WTC11 (cell line): ENCODE measurements at regions not wholly inside any gene's neighbourhood (a gene's known extent, or its start where the extent isn't known, plus 50 kb on each side); places are given as distances from the start of the nearest gene placed in this dataset.

Experiments
- ATAC-seq: fragments of 200-7000 bp; cut with Tn5 transposase; 2 replicates; pipeline ENCODE4 v1.10.0; 2021; ENCODE audit warnings: mild to moderate bottlenecking, moderate library complexity
- CTCF ChIA-PET: fragments of 300-600 bp; sonication (Branson Sonifier 250); formaldehyde crosslinking; loops from one replicate; lab custom pipeline; 2021; ENCODE audit warnings: antibody characterized with exemption; lab: Charles Lee
- POLR2A ChIA-PET: fragments of 350-600 bp; sonication (Branson Sonifier 250); formaldehyde crosslinking; loops from one replicate; lab custom pipeline; 2021; ENCODE audit warnings: antibody characterized with exemption; lab: Charles Lee
- DNase-seq: peaks from one replicate; pipeline ENCODE4 v3.0.0; 2021; ENCODE audit warnings: low spot score
- H3K27ac Mint-ChIP-seq: 2 replicates; pipeline ENCODE4 v1.8.0; 2021; ENCODE audit warnings: mixed read lengths
- H3K27me3 Mint-ChIP-seq: 2 replicates; pipeline ENCODE4 v1.8.0; 2021; ENCODE audit warnings: low read depth, mild to moderate bottlenecking, moderate library complexity, mixed read lengths
- H3K36me3 Mint-ChIP-seq: 2 replicates; pipeline ENCODE4 v1.8.0; 2021; ENCODE audit warnings: mixed read lengths
- H3K4me1 Mint-ChIP-seq: 2 replicates; pipeline ENCODE4 v1.8.0; 2022; ENCODE audit warnings: mixed read lengths
- H3K4me3 Mint-ChIP-seq: 2 replicates; pipeline ENCODE4 v1.8.0; 2021; ENCODE audit warnings: mild to moderate bottlenecking, moderate library complexity, mixed read lengths
- H3K9me3 Mint-ChIP-seq: 2 replicates; pipeline ENCODE4 v1.8.0; 2021; ENCODE audit warnings: mixed read lengths
- CBFB ChIP-seq: sonication (generic); formaldehyde crosslinking; IDR thresholded peaks from 2 replicates; pipeline ENCODE4 v1.8.1; 2022; ENCODE audit warnings: mild to moderate bottlenecking, low read depth, missing genetic modification reagents
- EMX1 ChIP-seq: fragments of 250-450 bp; sonication (Bioruptor Pico); IDR thresholded peaks from 2 replicates; pipeline ENCODE4 v1.8.0; 2021; ENCODE audit warnings: mild to moderate bottlenecking
- JUN ChIP-seq: sonication (generic); formaldehyde crosslinking; IDR thresholded peaks from 2 replicates; pipeline ENCODE4 v1.8.0; 2023; ENCODE audit warnings: mild to moderate bottlenecking, missing genetic modification reagents
- NFE2L1 ChIP-seq: sonication (generic); formaldehyde crosslinking; IDR thresholded peaks from 2 replicates; pipeline ENCODE4 v1.8.1; 2023; ENCODE audit warnings: missing genetic modification reagents
- PRRX2 ChIP-seq: fragments of 250-450 bp; sonication (Bioruptor Pico); IDR thresholded peaks from 2 replicates; pipeline ENCODE4 v1.8.0; 2021; ENCODE audit warnings: mild to moderate bottlenecking
- RORB ChIP-seq: fragments of 250-450 bp; sonication (Bioruptor Pico); IDR thresholded peaks from 2 replicates; pipeline ENCODE4 v1.9.0; 2021; ENCODE audit warnings: mild to moderate bottlenecking
- SMAD3 ChIP-seq: sonication (generic); formaldehyde crosslinking; IDR thresholded peaks from 2 replicates; pipeline ENCODE4 v1.8.0; 2022; ENCODE audit warnings: missing genetic modification reagents, mild to moderate bottlenecking, borderline replicate concordance
- TP53 ChIP-seq: sonication (generic); formaldehyde crosslinking; IDR thresholded peaks from 2 replicates; pipeline ENCODE4 v1.8.1; 2023; ENCODE audit warnings: mild to moderate bottlenecking, missing genetic modification reagents
- ZNF219 ChIP-seq: sonication (generic); formaldehyde crosslinking; IDR thresholded peaks from 2 replicates; pipeline ENCODE4 v1.8.0; 2023; ENCODE audit warnings: missing genetic modification reagents, mild to moderate bottlenecking, borderline replicate concordance
- ZNF263 ChIP-seq: sonication (generic); formaldehyde crosslinking; IDR thresholded peaks from 2 replicates; pipeline ENCODE4 v1.8.1; 2022; ENCODE audit warnings: low read depth, mild to moderate bottlenecking, moderate library complexity, missing genetic modification reagents
- ZNF416 ChIP-seq: fragments of 250-450 bp; sonication (Bioruptor Pico); IDR thresholded peaks from 2 replicates; pipeline ENCODE4 v1.9.0; 2021; ENCODE audit warnings: mild to moderate bottlenecking, inconsistent platforms
- TF ChIP-seq, protein P1 (sequence below): sonication (generic); formaldehyde crosslinking; IDR thresholded peaks from 2 replicates; pipeline ENCODE4 v1.8.0; 2022; ENCODE audit warnings: missing genetic modification reagents
- TF ChIP-seq, protein P2 (sequence below): sonication (generic); formaldehyde crosslinking; IDR thresholded peaks from 2 replicates; pipeline ENCODE4 v1.8.1; 2023; ENCODE audit warnings: mild to moderate bottlenecking, missing genetic modification reagents, borderline replicate concordance
- TF ChIP-seq, protein P3 (sequence below): sonication (generic); formaldehyde crosslinking; IDR thresholded peaks from 2 replicates; pipeline ENCODE4 v1.8.1; 2023; ENCODE audit warnings: mild to moderate bottlenecking, moderate library complexity, missing genetic modification reagents
- TF ChIP-seq, protein P4 (sequence below): fragments of 200-600 bp; IDR thresholded peaks from 2 replicates; pipeline ENCODE4 v1.8.0; 2022; ENCODE audit warnings: antibody characterized with exemption
- TF ChIP-seq, protein P5 (sequence below): sonication (generic); formaldehyde crosslinking; IDR thresholded peaks from 2 replicates; pipeline ENCODE4 v1.8.1; 2022; ENCODE audit warnings: mild to moderate bottlenecking, moderate library complexity, missing genetic modification reagents
- TF ChIP-seq, protein P6 (sequence below): sonication (generic); formaldehyde crosslinking; IDR thresholded peaks from 2 replicates; pipeline ENCODE4 v1.8.1; 2023; ENCODE audit warnings: mild to moderate bottlenecking, missing genetic modification reagents, moderate library complexity
- TF ChIP-seq, protein P7 (sequence below): sonication (generic); formaldehyde crosslinking; IDR thresholded peaks from 2 replicates; pipeline ENCODE4 v1.8.1; 2022; ENCODE audit warnings: missing genetic modification reagents, borderline replicate concordance

DNA sequence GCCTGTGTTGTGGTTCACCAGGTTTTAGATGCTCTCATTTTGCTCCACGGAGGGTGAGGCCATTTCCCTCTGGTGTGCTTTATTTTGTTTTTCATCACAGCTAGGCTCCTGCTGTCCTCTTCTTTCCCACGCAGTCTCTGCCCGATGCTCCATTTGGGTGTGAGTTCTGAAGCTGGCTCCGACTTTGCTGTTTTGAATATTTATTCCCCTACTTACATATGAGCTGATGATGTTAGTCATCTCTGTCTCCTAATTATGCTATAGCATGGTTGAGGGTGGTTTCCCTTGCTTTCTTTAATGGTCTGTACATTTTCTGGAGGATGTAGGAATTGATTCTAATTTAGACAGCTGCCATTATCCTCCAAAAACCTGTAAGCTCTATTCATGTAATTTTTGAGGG, 168.1 kb upstream of the MYRIP start (continued):
- TF ChIP-seq, protein P1, sequence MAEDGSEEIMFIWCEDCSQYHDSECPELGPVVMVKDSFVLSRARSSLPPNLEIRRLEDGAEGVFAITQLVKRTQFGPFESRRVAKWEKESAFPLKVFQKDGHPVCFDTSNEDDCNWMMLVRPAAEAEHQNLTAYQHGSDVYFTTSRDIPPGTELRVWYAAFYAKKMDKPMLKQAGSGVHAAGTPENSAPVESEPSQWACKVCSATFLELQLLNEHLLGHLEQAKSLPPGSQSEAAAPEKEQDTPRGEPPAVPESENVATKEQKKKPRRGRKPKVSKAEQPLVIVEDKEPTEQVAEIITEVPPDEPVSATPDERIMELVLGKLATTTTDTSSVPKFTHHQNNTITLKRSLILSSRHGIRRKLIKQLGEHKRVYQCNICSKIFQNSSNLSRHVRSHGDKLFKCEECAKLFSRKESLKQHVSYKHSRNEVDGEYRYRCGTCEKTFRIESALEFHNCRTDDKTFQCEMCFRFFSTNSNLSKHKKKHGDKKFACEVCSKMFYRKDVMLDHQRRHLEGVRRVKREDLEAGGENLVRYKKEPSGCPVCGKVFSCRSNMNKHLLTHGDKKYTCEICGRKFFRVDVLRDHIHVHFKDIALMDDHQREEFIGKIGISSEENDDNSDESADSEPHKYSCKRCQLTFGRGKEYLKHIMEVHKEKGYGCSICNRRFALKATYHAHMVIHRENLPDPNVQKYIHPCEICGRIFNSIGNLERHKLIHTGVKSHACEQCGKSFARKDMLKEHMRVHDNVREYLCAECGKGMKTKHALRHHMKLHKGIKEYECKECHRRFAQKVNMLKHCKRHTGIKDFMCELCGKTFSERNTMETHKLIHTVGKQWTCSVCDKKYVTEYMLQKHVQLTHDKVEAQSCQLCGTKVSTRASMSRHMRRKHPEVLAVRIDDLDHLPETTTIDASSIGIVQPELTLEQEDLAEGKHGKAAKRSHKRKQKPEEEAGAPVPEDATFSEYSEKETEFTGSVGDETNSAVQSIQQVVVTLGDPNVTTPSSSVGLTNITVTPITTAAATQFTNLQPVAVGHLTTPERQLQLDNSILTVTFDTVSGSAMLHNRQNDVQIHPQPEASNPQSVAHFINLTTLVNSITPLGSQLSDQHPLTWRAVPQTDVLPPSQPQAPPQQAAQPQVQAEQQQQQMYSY (CRISPR knock-in tag) = no peak
- TF ChIP-seq TP53 (CRISPR knock-in tag) = no peak
- TF ChIP-seq, protein P2, sequence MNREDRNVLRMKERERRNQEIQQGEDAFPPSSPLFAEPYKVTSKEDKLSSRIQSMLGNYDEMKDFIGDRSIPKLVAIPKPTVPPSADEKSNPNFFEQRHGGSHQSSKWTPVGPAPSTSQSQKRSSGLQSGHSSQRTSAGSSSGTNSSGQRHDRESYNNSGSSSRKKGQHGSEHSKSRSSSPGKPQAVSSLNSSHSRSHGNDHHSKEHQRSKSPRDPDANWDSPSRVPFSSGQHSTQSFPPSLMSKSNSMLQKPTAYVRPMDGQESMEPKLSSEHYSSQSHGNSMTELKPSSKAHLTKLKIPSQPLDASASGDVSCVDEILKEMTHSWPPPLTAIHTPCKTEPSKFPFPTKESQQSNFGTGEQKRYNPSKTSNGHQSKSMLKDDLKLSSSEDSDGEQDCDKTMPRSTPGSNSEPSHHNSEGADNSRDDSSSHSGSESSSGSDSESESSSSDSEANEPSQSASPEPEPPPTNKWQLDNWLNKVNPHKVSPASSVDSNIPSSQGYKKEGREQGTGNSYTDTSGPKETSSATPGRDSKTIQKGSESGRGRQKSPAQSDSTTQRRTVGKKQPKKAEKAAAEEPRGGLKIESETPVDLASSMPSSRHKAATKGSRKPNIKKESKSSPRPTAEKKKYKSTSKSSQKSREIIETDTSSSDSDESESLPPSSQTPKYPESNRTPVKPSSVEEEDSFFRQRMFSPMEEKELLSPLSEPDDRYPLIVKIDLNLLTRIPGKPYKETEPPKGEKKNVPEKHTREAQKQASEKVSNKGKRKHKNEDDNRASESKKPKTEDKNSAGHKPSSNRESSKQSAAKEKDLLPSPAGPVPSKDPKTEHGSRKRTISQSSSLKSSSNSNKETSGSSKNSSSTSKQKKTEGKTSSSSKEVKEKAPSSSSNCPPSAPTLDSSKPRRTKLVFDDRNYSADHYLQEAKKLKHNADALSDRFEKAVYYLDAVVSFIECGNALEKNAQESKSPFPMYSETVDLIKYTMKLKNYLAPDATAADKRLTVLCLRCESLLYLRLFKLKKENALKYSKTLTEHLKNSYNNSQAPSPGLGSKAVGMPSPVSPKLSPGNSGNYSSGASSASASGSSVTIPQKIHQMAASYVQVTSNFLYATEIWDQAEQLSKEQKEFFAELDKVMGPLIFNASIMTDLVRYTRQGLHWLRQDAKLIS = no peak
- TF ChIP-seq, protein P3, sequence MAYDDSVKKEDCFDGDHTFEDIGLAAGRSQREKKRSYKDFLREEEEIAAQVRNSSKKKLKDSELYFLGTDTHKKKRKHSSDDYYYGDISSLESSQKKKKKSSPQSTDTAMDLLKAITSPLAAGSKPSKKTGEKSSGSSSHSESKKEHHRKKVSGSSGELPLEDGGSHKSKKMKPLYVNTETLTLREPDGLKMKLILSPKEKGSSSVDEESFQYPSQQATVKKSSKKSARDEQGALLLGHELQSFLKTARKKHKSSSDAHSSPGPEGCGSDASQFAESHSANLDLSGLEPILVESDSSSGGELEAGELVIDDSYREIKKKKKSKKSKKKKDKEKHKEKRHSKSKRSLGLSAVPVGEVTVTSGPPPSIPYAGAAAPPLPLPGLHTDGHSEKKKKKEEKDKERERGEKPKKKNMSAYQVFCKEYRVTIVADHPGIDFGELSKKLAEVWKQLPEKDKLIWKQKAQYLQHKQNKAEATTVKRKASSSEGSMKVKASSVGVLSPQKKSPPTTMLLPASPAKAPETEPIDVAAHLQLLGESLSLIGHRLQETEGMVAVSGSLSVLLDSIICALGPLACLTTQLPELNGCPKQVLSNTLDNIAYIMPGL (CRISPR knock-in tag) = no peak
- TF ChIP-seq ZNF219 = no peak
- no peak for TF ChIP-seq ZNF263 (CRISPR knock-in tag)
- TF ChIP-seq JUN (CRISPR knock-in tag) = no peak
- TF ChIP-seq NFE2L1 (CRISPR knock-in tag) = no peak
- no peak for TF ChIP-seq PRRX2
- TF ChIP-seq, protein P4, sequence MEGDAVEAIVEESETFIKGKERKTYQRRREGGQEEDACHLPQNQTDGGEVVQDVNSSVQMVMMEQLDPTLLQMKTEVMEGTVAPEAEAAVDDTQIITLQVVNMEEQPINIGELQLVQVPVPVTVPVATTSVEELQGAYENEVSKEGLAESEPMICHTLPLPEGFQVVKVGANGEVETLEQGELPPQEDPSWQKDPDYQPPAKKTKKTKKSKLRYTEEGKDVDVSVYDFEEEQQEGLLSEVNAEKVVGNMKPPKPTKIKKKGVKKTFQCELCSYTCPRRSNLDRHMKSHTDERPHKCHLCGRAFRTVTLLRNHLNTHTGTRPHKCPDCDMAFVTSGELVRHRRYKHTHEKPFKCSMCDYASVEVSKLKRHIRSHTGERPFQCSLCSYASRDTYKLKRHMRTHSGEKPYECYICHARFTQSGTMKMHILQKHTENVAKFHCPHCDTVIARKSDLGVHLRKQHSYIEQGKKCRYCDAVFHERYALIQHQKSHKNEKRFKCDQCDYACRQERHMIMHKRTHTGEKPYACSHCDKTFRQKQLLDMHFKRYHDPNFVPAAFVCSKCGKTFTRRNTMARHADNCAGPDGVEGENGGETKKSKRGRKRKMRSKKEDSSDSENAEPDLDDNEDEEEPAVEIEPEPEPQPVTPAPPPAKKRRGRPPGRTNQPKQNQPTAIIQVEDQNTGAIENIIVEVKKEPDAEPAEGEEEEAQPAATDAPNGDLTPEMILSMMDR = no peak

DNA sequence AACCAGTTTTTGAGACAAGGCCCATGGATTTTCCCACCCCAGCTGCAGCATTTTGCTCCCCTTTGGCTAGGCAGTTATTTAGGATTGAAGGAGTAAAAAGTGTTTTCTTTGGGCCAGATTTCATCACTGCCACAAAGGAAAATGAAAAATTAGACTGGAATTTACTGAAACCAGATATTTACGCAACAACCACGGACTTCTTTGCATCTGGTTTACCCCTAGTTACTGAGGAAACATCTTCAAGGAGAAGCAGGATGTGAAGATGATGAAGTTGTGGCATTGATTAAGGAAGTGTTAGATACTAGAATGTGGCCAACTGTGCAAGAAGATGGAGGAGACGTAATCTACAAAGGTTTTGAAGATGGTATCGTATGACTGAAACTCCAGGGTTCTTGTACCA, 165.2 kb upstream of the MYRIP start:
- no peaks in the 10 kb centered on the region for H3K27me3 Mint-ChIP-seq
- DNase-seq = no peak
- H3K4me3 Mint-ChIP-seq = no peak overlapping the region
- peaks cover 13% of the 10 kb centered on the region for H3K4me1 Mint-ChIP-seq
- no peak for ATAC-seq
- H3K27ac Mint-ChIP-seq = no peak overlapping the region
- H3K36me3 Mint-ChIP-seq = peaks cover 12% of the 10 kb centered on the region
- ChIA-PET CTCF (no interaction called here), POLR2A (no interaction called here)
- peaks cover 19% of the 10 kb centered on the region for H3K9me3 Mint-ChIP-seq
- TF ChIP-seq, protein P5, sequence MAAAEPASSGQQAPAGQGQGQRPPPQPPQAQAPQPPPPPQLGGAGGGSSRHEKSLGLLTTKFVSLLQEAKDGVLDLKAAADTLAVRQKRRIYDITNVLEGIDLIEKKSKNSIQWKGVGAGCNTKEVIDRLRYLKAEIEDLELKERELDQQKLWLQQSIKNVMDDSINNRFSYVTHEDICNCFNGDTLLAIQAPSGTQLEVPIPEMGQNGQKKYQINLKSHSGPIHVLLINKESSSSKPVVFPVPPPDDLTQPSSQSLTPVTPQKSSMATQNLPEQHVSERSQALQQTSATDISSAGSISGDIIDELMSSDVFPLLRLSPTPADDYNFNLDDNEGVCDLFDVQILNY (CRISPR knock-in tag) = no peak
- TF ChIP-seq CBFB (CRISPR knock-in tag) = no peak
- TF ChIP-seq, protein P1 (CRISPR knock-in tag) = no peak
- no peak for TF ChIP-seq RORB
- no peak for TF ChIP-seq ZNF416 (CRISPR knock-in tag)
- TF ChIP-seq EMX1 (CRISPR knock-in tag) = no peak
- TF ChIP-seq, protein P6, sequence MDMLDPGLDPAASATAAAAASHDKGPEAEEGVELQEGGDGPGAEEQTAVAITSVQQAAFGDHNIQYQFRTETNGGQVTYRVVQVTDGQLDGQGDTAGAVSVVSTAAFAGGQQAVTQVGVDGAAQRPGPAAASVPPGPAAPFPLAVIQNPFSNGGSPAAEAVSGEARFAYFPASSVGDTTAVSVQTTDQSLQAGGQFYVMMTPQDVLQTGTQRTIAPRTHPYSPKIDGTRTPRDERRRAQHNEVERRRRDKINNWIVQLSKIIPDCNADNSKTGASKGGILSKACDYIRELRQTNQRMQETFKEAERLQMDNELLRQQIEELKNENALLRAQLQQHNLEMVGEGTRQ (CRISPR knock-in tag) = no peak
- no peak for TF ChIP-seq JUN (CRISPR knock-in tag)
- TF ChIP-seq, protein P7, sequence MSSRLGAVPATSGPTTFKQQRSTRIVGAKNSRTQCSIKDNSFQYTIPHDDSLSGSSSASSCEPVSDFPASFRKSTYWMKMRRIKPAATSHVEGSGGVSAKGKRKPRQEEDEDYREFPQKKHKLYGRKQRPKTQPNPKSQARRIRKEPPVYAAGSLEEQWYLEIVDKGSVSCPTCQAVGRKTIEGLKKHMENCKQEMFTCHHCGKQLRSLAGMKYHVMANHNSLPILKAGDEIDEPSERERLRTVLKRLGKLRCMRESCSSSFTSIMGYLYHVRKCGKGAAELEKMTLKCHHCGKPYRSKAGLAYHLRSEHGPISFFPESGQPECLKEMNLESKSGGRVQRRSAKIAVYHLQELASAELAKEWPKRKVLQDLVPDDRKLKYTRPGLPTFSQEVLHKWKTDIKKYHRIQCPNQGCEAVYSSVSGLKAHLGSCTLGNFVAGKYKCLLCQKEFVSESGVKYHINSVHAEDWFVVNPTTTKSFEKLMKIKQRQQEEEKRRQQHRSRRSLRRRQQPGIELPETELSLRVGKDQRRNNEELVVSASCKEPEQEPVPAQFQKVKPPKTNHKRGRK (CRISPR knock-in tag) = no peak
- TF ChIP-seq SMAD3 = no peak
